HUES6 (cell line): ENCODE measurements at regions not wholly inside any gene's neighbourhood (a gene's known extent, or its start where the extent isn't known, plus 50 kb on each side); places are given as distances from the start of the nearest gene placed in this dataset.

Source experiments
- H3K27ac ChIP-seq: 2 replicates; pipeline ENCODE4 v1.7.0; 2013; ENCODE audit warnings: low read depth, mild to moderate bottlenecking, low read length, inconsistent platforms
- H3K27me3 ChIP-seq: 2 replicates; pipeline ENCODE4 v1.6.1; 2013; ENCODE audit warnings: low read length; ENCODE audit not compliant: control insufficient read depth, insufficient read depth
- H3K36me3 ChIP-seq: 2 replicates; pipeline ENCODE4 v1.6.1; 2013; ENCODE audit warnings: low read length; ENCODE audit not compliant: control insufficient read depth, insufficient read depth
- H3K4me1 ChIP-seq: 2 replicates; pipeline ENCODE4 v1.6.1; 2013; ENCODE audit warnings: low read length; ENCODE audit not compliant: control insufficient read depth, insufficient read depth
- H3K4me3 ChIP-seq: 2 replicates; pipeline ENCODE4 v1.5.1; 2013; ENCODE audit warnings: low read depth, low read length
- H3K9ac ChIP-seq: one replicate; pipeline ENCODE4 v1.6.1; 2013; ENCODE audit warnings: mild to moderate bottlenecking, low read length
- H3K9me3 ChIP-seq: 2 replicates; pipeline ENCODE4 v1.6.1; 2013; ENCODE audit warnings: low read depth, low read length; ENCODE audit not compliant: control insufficient read depth, insufficient read depth

GRCh38 chr5:18036531-18036930, 402.3 kb downstream of the TAF11L14 start:
- Histone ChIP-seq H3K4me3 (no peak overlapping the region), H3K4me1 (no peaks in the 10 kb centered on the region), H3K27ac (no peak overlapping the region), H3K27me3 (no peaks in the 10 kb centered on the region), H3K9ac (no peak overlapping the region), H3K9me3 (0 out of 2 replicates have a peak, but pooled peaks cover 2% of the 10 kb centered on the region), H3K36me3 (no peaks in the 10 kb centered on the region)

- Histone ChIP-seq H3K27ac (no peak overlapping the region), H3K9me3 (0 out of 2 replicates have a peak, but pooled peaks cover 2% of the 10 kb centered on the region), H3K4me1 (no peaks in the 10 kb centered on the region)
These were observed 403.5 kb downstream of the TAF11L14 start for GRCh38 chr5:18037718-18038117.

GRCh38 chr5:18043344-18043743, 409.1 kb downstream of the TAF11L14 start:
- Histone ChIP-seq H3K36me3 (no peaks in the 10 kb centered on the region), H3K9me3 (no peaks in the 10 kb centered on the region), H3K4me3 (no peak overlapping the region), H3K27me3 (no peaks in the 10 kb centered on the region), H3K4me1 (no peaks in the 10 kb centered on the region), H3K9ac (no peak overlapping the region), H3K27ac (no peak overlapping the region)

More at GRCh38 chr5:18037718-18038117, 403.5 kb downstream of the TAF11L14 start:
- Histone ChIP-seq H3K27me3 (no peaks in the 10 kb centered on the region), H3K9ac (no peak overlapping the region), H3K36me3 (no peaks in the 10 kb centered on the region), H3K4me3 (no peak overlapping the region)

GRCh38 chr5:18048449-18048848, 414.2 kb downstream of the TAF11L14 start:
- H3K36me3 ChIP-seq = no peaks in the 10 kb centered on the region
- H3K9me3 ChIP-seq = no peaks in the 10 kb centered on the region
- H3K9ac ChIP-seq = no peak overlapping the region
- H3K27me3 ChIP-seq = no peaks in the 10 kb centered on the region
- H3K4me3 ChIP-seq = no peak overlapping the region
- H3K4me1 ChIP-seq = no peaks in the 10 kb centered on the region
- no peak overlapping the region for H3K27ac ChIP-seq

GRCh38 chr5:18050345-18050744, 416.1 kb downstream of the TAF11L14 start:
- Histone ChIP-seq H3K9me3 (no peaks in the 10 kb centered on the region), H3K9ac (no peak overlapping the region), H3K4me1 (no peaks in the 10 kb centered on the region), H3K36me3 (no peaks in the 10 kb centered on the region), H3K27me3 (no peaks in the 10 kb centered on the region), H3K27ac (no peak overlapping the region), H3K4me3 (no peak overlapping the region)

- no peak overlapping the region for H3K9ac ChIP-seq
- H3K9me3 ChIP-seq = no peaks in the 10 kb centered on the region
- H3K36me3 ChIP-seq = no peaks in the 10 kb centered on the region
- H3K4me1 ChIP-seq = no peaks in the 10 kb centered on the region
- no peak overlapping the region for H3K4me3 ChIP-seq
- no peaks in the 10 kb centered on the region for H3K27me3 ChIP-seq
- no peak overlapping the region for H3K27ac ChIP-seq
These were observed 416.5 kb downstream of the TAF11L14 start for GRCh38 chr5:18050776-18051175.

GRCh38 chr5:18051953-18052352, 417.7 kb downstream of the TAF11L14 start:
- Histone ChIP-seq H3K36me3 (no peaks in the 10 kb centered on the region), H3K9me3 (no peaks in the 10 kb centered on the region), H3K27me3 (no peaks in the 10 kb centered on the region), H3K9ac (no peak overlapping the region), H3K4me3 (no peak overlapping the region), H3K4me1 (no peaks in the 10 kb centered on the region), H3K27ac (no peak overlapping the region)

- Histone ChIP-seq H3K27me3 (no peaks in the 10 kb centered on the region), H3K4me3 (no peak overlapping the region), H3K27ac (no peak overlapping the region), H3K9ac (no peak overlapping the region), H3K9me3 (no peaks in the 10 kb centered on the region), H3K4me1 (no peaks in the 10 kb centered on the region), H3K36me3 (no peaks in the 10 kb centered on the region)
These were observed 418.3 kb downstream of the TAF11L14 start for GRCh38 chr5:18052569-18052968.

- Histone ChIP-seq H3K9me3 (no peaks in the 10 kb centered on the region), H3K27ac (no peak overlapping the region), H3K27me3 (no peaks in the 10 kb centered on the region), H3K4me3 (no peak overlapping the region), H3K4me1 (no peaks in the 10 kb centered on the region), H3K9ac (no peak overlapping the region), H3K36me3 (no peaks in the 10 kb centered on the region)
These were observed 423.5 kb downstream of the TAF11L14 start for GRCh38 chr5:18057725-18058124.

GRCh38 chr5:18067615-18068014, 433.4 kb downstream of the TAF11L14 start:
- Histone ChIP-seq H3K9ac (no peak overlapping the region), H3K27me3 (no peaks in the 10 kb centered on the region), H3K9me3 (no peaks in the 10 kb centered on the region), H3K4me3 (no peak overlapping the region), H3K36me3 (no peaks in the 10 kb centered on the region), H3K27ac (no peak overlapping the region), H3K4me1 (no peaks in the 10 kb centered on the region)

- Histone ChIP-seq H3K27me3 (no peaks in the 10 kb centered on the region), H3K9me3 (no peaks in the 10 kb centered on the region), H3K9ac (no peak overlapping the region), H3K36me3 (no peaks in the 10 kb centered on the region), H3K4me3 (no peak overlapping the region), H3K27ac (no peak overlapping the region), H3K4me1 (no peaks in the 10 kb centered on the region)
These were observed 434.6 kb downstream of the TAF11L14 start for GRCh38 chr5:18068826-18069225.

GRCh38 chr5:18069790-18070189, 435.5 kb downstream of the TAF11L14 start:
- no peak overlapping the region for H3K27ac ChIP-seq
- H3K9ac ChIP-seq = no peak overlapping the region
- H3K4me1 ChIP-seq = no peaks in the 10 kb centered on the region
- no peaks in the 10 kb centered on the region for H3K27me3 ChIP-seq
- no peaks in the 10 kb centered on the region for H3K36me3 ChIP-seq
- no peaks in the 10 kb centered on the region for H3K9me3 ChIP-seq
- H3K4me3 ChIP-seq = no peak overlapping the region
